Cerebellar nuclear complex (tissue), 1 donor: ENCODE measurements at regions not wholly inside any gene's neighbourhood (a gene's known extent, or its start where the extent isn't known, plus 50 kb on each side); places are given as distances from the start of the nearest gene placed in this dataset.
A peak's percentile ranks its signal among the peaks of the same experiment; 100 is the strongest.
"Not testable (repeated sequence)": the region's sequence is repeated elsewhere in the genome, so short reads cannot be mapped to it uniquely, and the experiment has no call there.

ENCODE experiments used
- DNase-seq, 2 experiments: peaks; one replicate each; lab custom pipeline; 2025; lab: John Stamatoyannopoulos, UW

GRCh38 chr4:189767941-189768340 lies 172.7 kb upstream of the FRG1 start:
- no peak for DNase-seq

DNA sequence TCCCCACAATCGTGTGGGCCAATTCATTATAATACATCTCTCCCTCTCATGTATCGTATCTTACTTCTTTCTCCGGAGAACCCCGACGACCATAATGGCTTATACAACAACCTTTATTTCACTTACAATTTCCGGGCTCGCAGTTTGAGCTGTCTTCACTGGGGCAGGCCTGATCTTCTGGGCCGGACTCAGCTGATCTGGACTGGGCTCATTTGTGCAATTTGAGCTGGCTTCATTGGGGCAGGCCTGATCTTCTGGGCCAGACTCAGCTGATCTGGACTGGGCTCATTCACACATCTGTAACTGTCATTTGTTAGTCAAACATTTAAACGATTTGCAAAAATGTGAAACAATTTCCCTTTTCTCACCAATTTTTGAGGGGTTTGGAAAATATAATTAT lies 171.5 kb upstream of the FRG1 start:
- no peak for DNase-seq

DNA sequence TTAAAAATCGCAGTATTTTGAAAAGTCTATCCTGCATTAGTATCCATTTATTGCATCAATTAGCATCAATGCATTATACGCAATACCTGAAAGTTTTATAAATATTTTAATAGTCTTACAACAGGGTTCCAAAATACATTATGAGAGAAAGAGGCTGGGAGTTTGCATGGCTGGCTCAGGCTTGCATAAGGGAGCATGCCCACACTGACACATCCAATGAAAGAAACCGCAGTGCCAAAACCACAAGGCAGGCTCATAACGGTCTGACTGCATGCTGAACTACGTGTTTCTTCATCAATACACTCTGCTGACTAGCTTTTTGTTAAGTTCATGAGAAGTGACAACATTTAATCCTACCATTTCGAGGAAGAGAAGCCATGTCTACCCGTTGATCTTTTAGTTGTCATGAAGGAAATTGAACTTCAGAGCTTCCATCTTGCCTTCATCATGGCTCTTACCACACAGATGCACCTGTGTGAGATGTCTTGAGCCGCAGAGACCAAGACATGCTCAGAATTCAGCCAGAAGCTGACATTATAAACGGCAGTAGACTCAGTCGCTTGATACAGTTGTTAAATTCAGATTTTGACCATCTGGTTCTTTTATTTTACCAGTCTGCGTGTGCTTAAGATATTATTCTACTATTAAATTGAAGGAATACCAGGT lies 168.8 kb upstream of the FRG1 start:
- DNase-seq = no peak

- DNase-seq = no peak
Observed at GRCh38 chr4:189773909-189774308, 166.8 kb upstream of the FRG1 start.

DNA sequence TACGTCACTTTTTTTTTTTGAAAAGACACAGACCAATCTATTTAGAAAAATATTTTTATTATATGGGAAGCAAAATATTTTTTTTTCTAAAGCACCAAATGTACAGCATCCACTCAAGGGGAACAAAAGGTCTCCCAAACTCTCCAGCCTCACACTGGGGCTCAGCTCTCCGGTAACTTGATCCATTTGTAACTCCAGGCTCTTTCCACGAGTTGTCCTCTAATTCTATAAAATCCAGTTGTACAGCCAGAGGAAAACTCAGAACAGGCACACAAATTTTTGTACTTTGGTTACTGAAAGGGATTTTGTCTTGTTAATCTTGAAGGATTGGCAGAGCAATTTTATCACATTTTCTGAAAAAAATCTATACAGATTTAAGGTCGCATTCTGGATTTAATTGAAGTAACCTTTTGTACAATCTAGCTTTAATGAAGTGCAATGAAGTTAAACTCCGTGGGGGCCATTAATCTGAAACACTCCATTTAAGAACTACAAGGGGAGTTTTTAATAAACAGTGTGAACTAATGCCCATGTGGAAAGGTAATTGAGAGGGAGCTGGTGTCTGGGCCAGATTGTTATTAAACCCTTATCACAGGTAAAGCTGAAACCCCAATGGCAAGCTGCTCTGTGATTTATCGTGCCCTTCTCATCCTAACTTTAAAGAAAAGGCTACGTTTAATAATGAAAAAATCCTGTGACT lies 161.2 kb upstream of the FRG1 start:
- no peak for DNase-seq

- DNase-seq = no peak
Observed at GRCh38 chr4:189780391-189780790, 160.3 kb upstream of the FRG1 start.

- no peak for DNase-seq
Observed at GRCh38 chr4:189784651-189785050, 156.0 kb upstream of the FRG1 start.

DNA sequence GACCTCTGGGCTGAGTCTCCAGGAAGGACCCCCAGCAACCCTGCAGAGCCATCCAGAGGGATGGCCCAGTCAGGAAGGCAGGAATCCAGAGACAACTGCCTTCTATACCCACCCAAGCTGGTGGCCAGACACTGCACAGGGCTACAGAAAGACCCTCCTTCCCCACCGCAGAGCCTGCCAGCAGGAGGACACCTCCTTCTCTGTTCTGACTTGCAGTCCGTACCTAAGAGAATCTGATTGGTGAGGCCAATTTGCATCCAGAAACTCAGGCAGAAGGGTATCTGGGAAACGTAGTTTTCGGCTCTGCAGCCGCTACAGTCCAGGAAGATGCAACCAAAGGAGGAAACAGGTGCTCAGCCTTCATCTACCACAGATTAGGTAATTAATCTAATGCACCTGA lies 155.4 kb upstream of the FRG1 start:
- no peak for DNase-seq

GRCh38 chr4:189786447-189786846 lies 154.2 kb upstream of the FRG1 start:
- no peak for DNase-seq

GRCh38 chr4:189787216-189788031 lies 153.2 kb upstream of the FRG1 start:
- DNase-seq = no peak

GRCh38 chr4:189792924-189793618 lies 147.6 kb upstream of the FRG1 start:
- peak in 1 of 2 experiments; percentile 1 for DNase-seq

DNA sequence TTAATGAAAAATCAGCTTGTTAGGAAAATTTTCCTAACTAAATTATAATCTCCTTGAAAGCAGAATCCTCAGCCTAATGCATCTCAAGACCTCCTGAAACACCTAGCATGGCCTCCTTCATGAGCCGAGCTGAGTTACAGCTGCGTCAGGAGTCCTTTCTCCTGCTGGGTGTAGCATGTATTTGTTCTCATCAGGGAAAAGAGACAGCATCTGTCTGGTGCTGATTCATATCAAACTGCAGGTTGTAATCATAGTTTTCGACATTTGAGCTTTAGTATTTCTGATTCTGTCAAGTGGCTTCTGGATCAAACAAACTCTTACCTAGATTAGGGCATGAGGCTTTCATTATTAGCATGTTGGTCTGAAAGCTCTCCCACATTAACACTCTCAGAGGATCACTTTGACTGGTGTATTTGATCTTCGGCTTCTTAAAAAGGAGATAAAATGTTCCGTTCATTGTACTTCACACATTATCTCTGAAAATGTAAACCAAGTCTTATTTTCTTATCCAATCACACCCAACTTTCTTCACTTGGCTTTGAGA lies 140.1 kb upstream of the FRG1 start:
- DNase-seq = no peak

DNA sequence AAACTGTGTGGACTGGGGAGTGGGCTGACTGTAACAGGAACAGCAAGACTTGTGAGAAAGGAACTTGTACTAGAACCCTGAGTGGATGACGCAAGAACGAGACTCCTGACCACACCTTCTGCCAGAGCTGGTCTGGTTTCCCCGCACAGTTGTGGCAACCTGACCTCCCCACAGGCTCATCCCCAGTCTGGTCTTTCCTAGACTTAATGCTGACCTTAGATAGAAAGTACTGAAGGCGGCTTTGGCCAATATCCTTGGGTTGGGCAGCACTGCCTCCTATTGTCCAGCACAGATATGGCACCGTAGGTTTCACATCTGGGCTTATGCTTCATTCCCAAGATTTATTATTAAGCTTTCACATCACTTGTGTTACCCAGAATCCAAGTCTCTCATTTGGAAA lies 137.8 kb upstream of the FRG1 start:
- DNase-seq = no peak

GRCh38 chr4:189804894-189805293 lies 135.8 kb upstream of the FRG1 start:
- DNase-seq = no peak

DNA sequence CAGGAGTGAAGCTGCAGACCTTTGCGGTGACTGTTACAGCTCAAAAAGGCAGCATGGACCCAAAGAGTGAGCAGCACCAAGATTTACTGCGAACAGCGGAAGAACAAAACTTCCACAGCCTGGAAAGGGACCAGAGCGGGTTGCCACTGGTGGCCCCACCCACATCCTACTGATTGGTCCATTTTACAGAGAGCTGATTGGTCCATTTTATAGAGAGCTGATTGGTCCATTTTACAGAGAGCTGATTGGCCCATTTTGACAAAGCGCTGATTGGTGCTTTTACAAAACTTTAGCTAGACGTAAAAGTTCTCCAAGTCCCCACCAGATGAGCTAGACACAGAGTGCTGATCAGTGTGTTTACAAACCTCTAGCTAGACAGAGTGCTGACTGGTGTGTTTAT lies 134.2 kb upstream of the FRG1 start:
- no peak for DNase-seq

DNA sequence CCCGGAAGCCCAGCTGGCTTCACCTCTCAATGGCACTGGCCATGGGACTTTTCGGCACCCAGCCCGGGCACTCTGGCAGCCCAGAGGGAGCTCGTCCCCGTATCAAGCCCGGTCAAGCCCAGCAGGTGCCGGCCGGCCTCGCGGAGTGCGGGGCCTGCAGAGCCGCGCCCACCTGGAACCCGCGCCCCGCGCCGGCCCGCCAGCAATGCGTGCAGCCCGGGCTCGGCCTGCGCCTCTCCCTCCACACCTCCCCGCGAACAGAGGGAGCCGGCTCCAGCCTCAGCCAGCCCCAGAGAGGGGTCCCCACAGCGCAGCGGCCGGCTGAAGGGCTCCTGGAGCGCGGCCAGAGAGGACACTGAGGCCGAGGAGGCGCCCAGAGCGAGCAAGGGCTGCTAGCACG lies 133.6 kb upstream of the FRG1 start:
- DNase-seq = no peak

DNA sequence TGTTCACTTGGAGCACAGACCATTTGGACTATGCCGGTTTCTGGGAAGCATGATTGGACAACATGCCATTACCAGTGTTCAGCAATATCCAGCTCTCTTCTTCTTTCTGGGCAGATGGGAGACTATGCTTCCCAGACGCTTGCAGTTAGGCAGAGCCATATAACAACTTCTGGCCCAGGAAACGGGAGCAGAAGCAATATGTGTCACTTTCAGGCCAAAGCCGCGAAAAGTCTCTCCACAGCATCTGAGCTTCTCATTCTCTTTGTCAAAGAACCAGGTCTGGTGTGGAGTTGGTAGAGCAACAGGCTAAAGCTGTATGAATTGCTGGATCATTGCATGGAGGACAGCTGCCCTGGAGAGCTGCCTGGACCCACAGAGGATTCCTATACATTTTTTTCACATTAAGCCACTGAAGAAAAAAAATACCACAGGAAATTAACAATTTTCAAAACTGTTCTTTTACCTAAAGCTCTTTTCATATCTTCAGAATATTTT lies 131.4 kb upstream of the FRG1 start:
- no peak for DNase-seq

GRCh38 chr4:189809839-189810238 lies 130.8 kb upstream of the FRG1 start:
- DNase-seq = no peak

- DNase-seq = not testable (repeated sequence)
Observed at GRCh38 chr4:189810318-189811181, 130.1 kb upstream of the FRG1 start.

- DNase-seq = no peak
Observed at GRCh38 chr4:189815404-189816192, 125.1 kb upstream of the FRG1 start.
